ENCODE measurements at regions not wholly inside any gene's neighbourhood (a gene's known extent, or its start where the extent isn't known, plus 50 kb on each side); places are given as distances from the start of the nearest gene placed in this dataset.

DNA sequence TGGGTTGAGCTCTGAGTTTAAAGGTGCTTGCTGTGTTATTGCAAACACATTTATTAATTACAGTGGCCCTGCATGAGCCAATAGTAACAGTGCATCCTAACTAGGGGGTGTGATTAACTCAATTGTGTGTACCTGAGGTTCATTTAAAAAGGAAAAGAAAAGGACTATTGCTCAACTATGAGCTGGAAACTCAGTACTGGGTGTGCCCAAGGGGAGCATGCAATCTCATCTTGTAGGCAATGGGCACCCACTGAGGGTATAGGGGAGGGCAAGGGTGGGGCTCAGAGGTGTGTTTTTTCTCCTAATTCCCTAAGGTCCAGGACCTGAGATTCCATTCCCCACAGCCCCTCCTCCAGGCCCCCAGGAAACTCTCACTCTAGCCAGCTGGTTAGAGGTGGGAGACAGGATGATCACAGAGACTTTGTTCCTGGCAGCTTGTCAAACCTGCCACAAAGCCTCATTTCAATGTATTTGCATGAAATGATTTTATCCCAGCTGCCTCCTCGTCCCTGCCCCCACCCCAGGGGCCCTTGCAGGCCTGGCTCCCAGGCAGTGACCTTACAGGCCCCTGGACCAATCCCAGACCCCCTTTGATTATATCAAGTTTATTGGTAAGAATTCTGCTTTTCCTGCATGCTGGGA lies 220.7 kb downstream of the TBC1D2B start:
- WGBS = 45% methylated on average over 1 of the region's 1 CpG
- DNase-seq (ENCODE audit: extremely low spot score) = no peak

DNA sequence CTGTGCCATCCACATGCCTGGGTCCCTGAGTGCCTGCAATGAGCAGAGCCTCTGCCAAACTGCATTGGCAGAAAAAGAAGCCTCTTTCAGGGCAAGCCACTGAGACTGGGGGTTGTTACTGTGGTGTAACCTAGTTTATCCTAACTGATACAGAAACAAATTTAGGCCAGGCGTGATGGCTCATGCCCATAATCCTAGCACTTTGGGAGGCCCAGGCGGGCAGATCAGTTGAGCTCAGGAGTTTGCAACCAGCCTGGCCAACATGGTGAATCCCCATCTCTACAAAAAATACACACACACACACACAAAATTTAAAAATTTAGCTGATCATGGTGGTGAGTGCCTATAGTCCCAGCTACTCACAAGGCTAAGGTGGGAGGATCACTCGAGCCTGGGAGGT lies 221.6 kb downstream of the TBC1D2B start:
- intact Hi-C loops (cut with DNase I) = no loop called here
- Histone ChIP-seq H3K4me3 (no peak overlapping the region), H3K27ac (replicated peaks in 1 of 4) (no peak overlapping the region), H3K4me1 (no peaks in the 10 kb centered on the region), H3K9me3 (peaks cover 0 to 1% (median under 1%) of the 10 kb centered on the region in 4 donors), H3K36me3 (no peaks in the 10 kb centered on the region), H3K27me3 (peaks cover 0 to 30% (median 0%) of the 10 kb centered on the region in 4 donors)
- DNase-seq (ENCODE audit: extremely low spot score) = no peak
- TF ChIP-seq, protein P1, sequence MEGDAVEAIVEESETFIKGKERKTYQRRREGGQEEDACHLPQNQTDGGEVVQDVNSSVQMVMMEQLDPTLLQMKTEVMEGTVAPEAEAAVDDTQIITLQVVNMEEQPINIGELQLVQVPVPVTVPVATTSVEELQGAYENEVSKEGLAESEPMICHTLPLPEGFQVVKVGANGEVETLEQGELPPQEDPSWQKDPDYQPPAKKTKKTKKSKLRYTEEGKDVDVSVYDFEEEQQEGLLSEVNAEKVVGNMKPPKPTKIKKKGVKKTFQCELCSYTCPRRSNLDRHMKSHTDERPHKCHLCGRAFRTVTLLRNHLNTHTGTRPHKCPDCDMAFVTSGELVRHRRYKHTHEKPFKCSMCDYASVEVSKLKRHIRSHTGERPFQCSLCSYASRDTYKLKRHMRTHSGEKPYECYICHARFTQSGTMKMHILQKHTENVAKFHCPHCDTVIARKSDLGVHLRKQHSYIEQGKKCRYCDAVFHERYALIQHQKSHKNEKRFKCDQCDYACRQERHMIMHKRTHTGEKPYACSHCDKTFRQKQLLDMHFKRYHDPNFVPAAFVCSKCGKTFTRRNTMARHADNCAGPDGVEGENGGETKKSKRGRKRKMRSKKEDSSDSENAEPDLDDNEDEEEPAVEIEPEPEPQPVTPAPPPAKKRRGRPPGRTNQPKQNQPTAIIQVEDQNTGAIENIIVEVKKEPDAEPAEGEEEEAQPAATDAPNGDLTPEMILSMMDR (IDR thresholded peaks at IDR 0.05) = no peak
- TF ChIP-seq POLR2AphosphoS5 (IDR thresholded peaks at IDR 0.05) (no peak), POLR2A (IDR thresholded peaks at IDR 0.05; ENCODE audit: low read depth) (no peak), EP300 (IDR thresholded peaks at IDR 0.05) (no peak)
- 85% methylated on average over 3 of the region's 3 CpGs for WGBS

More for the DNA sequence above, 220.7 kb downstream of the TBC1D2B start:
- H3K27ac ChIP-seq (replicated peaks in 1 of 4) = no peak overlapping the region
- H3K27me3 ChIP-seq = peaks cover 0 to 21% (median 0%) of the 10 kb centered on the region in 4 donors
- no peak overlapping the region for H3K4me3 ChIP-seq
- intact Hi-C loops (cut with DNase I) = no loop called here
- H3K4me1 ChIP-seq = no peaks in the 10 kb centered on the region
- no peaks in the 10 kb centered on the region for H3K9me3 ChIP-seq
- no peaks in the 10 kb centered on the region for H3K36me3 ChIP-seq
- TF ChIP-seq, protein P1 (IDR thresholded peaks at IDR 0.05) = no peak
- TF ChIP-seq EP300 (IDR thresholded peaks at IDR 0.05) (no peak), POLR2A (IDR thresholded peaks at IDR 0.05; ENCODE audit: low read depth) (no peak), POLR2AphosphoS5 (IDR thresholded peaks at IDR 0.05) (no peak)

DNA sequence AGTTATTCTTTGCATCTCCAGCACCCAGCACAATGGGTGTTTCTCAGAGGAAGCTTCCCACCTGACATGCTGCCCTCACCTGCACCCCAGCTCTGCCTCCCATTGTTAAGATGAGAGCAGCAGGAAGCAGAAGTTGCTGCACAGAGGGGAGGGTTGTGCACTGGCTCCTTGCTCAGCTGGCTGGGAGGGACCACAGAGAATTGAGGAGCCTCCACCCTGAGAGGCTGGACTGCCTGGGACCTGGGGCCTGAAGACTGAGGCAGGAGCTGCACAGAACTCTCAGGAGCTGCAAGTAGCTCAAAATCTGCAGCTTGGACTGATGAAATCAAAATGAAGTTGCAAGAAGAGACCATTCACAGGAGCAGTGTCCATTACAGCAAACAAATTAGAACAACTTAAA lies 222.3 kb upstream of the LINGO1 start:
- Histone ChIP-seq H3K27me3 (peaks cover 0 to 39% (median 0%) of the 10 kb centered on the region in 4 donors), H3K4me1 (no peaks in the 10 kb centered on the region), H3K9me3 (peaks cover 0 to 10% (median 7%) of the 10 kb centered on the region in 4 donors), H3K4me3 (no peak overlapping the region), H3K36me3 (no peaks in the 10 kb centered on the region), H3K27ac (replicated peaks in 1 of 4) (no peak overlapping the region)
- no peak for DNase-seq (ENCODE audit: extremely low spot score)
- intact Hi-C loops (cut with DNase I) = no loop called here
- no peak for TF ChIP-seq POLR2AphosphoS5 (IDR thresholded peaks at IDR 0.05)
- no peak for TF ChIP-seq EP300 (IDR thresholded peaks at IDR 0.05)
- no peak for TF ChIP-seq POLR2A (IDR thresholded peaks at IDR 0.05; ENCODE audit: low read depth)
- TF ChIP-seq, protein P1 (IDR thresholded peaks at IDR 0.05) = no peak

DNA sequence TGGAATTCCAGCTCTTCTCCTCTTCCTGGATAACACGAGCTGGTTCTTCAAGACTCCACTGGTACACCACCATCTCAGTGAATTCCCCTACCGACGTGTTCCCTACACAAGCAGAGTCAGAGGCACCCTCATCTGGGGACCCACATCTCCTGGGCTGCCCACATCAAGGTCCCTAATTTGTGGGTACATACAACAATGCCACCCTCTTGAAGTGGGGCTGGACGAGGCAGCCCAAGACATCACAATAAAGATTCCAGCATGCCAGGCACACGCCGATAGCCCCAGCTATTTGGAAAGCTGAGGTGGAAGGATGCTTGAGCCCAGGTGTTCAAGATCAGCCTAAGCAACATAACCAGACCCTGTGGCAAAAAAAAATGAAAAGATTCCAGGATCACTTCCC lies 221.2 kb upstream of the LINGO1 start:
- 93% methylated on average over 6 of the region's 6 CpGs for WGBS
- Histone ChIP-seq H3K4me3 (no peak overlapping the region), H3K9me3 (peaks cover 0 to 20% (median 8%) of the 10 kb centered on the region in 4 donors), H3K27ac (replicated peaks in 1 of 4) (no peak overlapping the region), H3K36me3 (no peaks in the 10 kb centered on the region), H3K4me1 (no peaks in the 10 kb centered on the region), H3K27me3 (peaks cover 0 to 47% (median 0%) of the 10 kb centered on the region in 4 donors)
- DNase-seq (ENCODE audit: extremely low spot score) = no peak
- intact Hi-C loops (cut with DNase I) = no loop called here
- TF ChIP-seq POLR2AphosphoS5 (IDR thresholded peaks at IDR 0.05) (no peak), EP300 (IDR thresholded peaks at IDR 0.05) (no peak), POLR2A (IDR thresholded peaks at IDR 0.05; ENCODE audit: low read depth) (no peak)

DNA sequence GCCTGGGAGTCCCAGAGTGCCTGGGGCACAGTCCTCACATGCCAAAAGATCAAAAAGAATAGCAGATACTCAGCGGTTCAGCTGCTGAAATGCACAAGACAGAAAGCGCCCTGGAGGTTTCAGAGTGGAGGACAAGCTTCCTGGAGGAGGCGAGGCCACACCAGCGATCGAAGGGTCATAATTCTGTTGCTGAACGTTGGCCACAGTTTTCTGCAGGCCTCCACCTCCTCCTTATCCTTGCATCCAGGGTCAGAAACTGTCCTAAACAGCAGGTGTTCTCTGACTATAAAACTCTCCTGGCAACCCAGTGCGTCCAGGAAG lies 220.3 kb upstream of the LINGO1 start:
- TF ChIP-seq POLR2AphosphoS5 (IDR thresholded peaks at IDR 0.05) = no peak
- TF ChIP-seq POLR2A (IDR thresholded peaks at IDR 0.05; ENCODE audit: low read depth) = no peak
- no peak for TF ChIP-seq EP300 (IDR thresholded peaks at IDR 0.05)
- TF ChIP-seq, protein P1 (IDR thresholded peaks at IDR 0.05) = no peak
- Histone ChIP-seq H3K27ac (replicated peaks in 1 of 4) (no peak overlapping the region), H3K36me3 (no peaks in the 10 kb centered on the region), H3K4me1 (no peaks in the 10 kb centered on the region), H3K27me3 (peaks cover 0 to 56% (median 0%) of the 10 kb centered on the region in 4 donors), H3K4me3 (no peak overlapping the region), H3K9me3 (peaks cover 0 to 20% (median 8%) of the 10 kb centered on the region in 4 donors)
- DNase-seq (ENCODE audit: extremely low spot score) = no peak
- 64% methylated on average over 7 of the region's 7 CpGs for WGBS
- intact Hi-C loops (cut with DNase I) = no loop called here
